HFFc6 (cell line): ENCODE measurements at regions not wholly inside any gene's neighbourhood (a gene's known extent, or its start where the extent isn't known, plus 50 kb on each side); places are given as distances from the start of the nearest gene placed in this dataset.

Experiments
- DNase-seq: peaks from one replicate; pipeline ENCODE4 v3.0.0-alpha.2; 2018
- H3K27ac Mint-ChIP-seq: 2 replicates; pipeline ENCODE4 v1.8.0; 2020; ENCODE audit warnings: mild to moderate bottlenecking, mixed read lengths
- H3K27me3 Mint-ChIP-seq: 2 replicates; pipeline ENCODE4 v1.8.0; 2021; ENCODE audit warnings: mild to moderate bottlenecking, moderate library complexity, mixed read lengths; ENCODE audit not compliant: insufficient read depth
- H3K36me3 Mint-ChIP-seq: 2 replicates; pipeline ENCODE4 v1.8.0; 2021; ENCODE audit warnings: low read depth, mixed read lengths
- H3K4me1 Mint-ChIP-seq: 2 replicates; pipeline ENCODE4 v1.8.0; 2020; ENCODE audit warnings: low read depth, mixed read lengths
- H3K4me3 Mint-ChIP-seq: 2 replicates; pipeline ENCODE4 v1.8.0; 2020; ENCODE audit warnings: mild to moderate bottlenecking, moderate library complexity, mixed read lengths
- H3K9me3 Mint-ChIP-seq: 2 replicates; pipeline ENCODE4 v1.8.0; 2020; ENCODE audit warnings: mild to moderate bottlenecking, mixed read lengths
- CTCF ChIP-seq: fragments of 200-600 bp; sonication (generic); IDR thresholded peaks from 2 replicates; pipeline ENCODE4 v1.5.0; 2021; ENCODE audit warnings: antibody characterized with exemption, mild to moderate bottlenecking

GRCh38 chr3:177553012-177553411 is 355.7 kb upstream of the TBL1XR1 start:
- H3K4me1 Mint-ChIP-seq: peaks cover 9% of the 10 kb centered on the region; the same call in 1 of the 2 replicates
- DNase-seq: no peak
- H3K27ac Mint-ChIP-seq: no peak overlapping the region
- peaks cover 5% of the 10 kb centered on the region for H3K27me3 Mint-ChIP-seq
- no peaks in the 10 kb centered on the region for H3K36me3 Mint-ChIP-seq
- no peaks in the 10 kb centered on the region for H3K9me3 Mint-ChIP-seq
- TF ChIP-seq CTCF: no peak
- no peak overlapping the region for H3K4me3 Mint-ChIP-seq

- no peak for TF ChIP-seq CTCF
- Mint-ChIP-seq H3K27ac (no peak overlapping the region), H3K36me3 (no peaks in the 10 kb centered on the region), H3K4me1 (peaks cover 9% of the 10 kb centered on the region; the same call in 1 of the 2 replicates), H3K27me3 (peaks cover 5% of the 10 kb centered on the region), H3K4me3 (no peak overlapping the region), H3K9me3 (no peaks in the 10 kb centered on the region)
- DNase-seq: no peak
Measured at GRCh38 chr3:177553579-177553978, 356.3 kb upstream of the TBL1XR1 start.

GRCh38 chr3:177554895-177555759 is 357.8 kb upstream of the TBL1XR1 start:
- no peak for TF ChIP-seq CTCF
- Mint-ChIP-seq H3K9me3 (no peaks in the 10 kb centered on the region), H3K27ac (no peak overlapping the region)

GRCh38 chr3:177557548-177557947 is 360.3 kb upstream of the TBL1XR1 start:
- Mint-ChIP-seq H3K4me3 (no peak overlapping the region), H3K36me3 (no peaks in the 10 kb centered on the region), H3K27me3 (no peaks in the 10 kb centered on the region; the same call in 1 of the 2 replicates), H3K9me3 (no peaks in the 10 kb centered on the region), H3K27ac (no peak overlapping the region), H3K4me1 (peaks cover 9% of the 10 kb centered on the region; the same call in 1 of the 2 replicates)
- no peak for TF ChIP-seq CTCF
- DNase-seq: no peak

More at GRCh38 chr3:177554895-177555759, 357.8 kb upstream of the TBL1XR1 start:
- H3K4me1 Mint-ChIP-seq: peaks cover 9% of the 10 kb centered on the region; the same call in 1 of the 2 replicates
- no peak for DNase-seq
- peaks cover 5% of the 10 kb centered on the region for H3K27me3 Mint-ChIP-seq
- H3K36me3 Mint-ChIP-seq: no peaks in the 10 kb centered on the region
- H3K4me3 Mint-ChIP-seq: no peak overlapping the region

- no peaks in the 10 kb centered on the region for H3K9me3 Mint-ChIP-seq
- no peak overlapping the region for H3K27ac Mint-ChIP-seq
- no peak for DNase-seq
- TF ChIP-seq CTCF: no peak
- H3K4me1 Mint-ChIP-seq: no peaks in the 10 kb centered on the region
- no peaks in the 10 kb centered on the region for H3K36me3 Mint-ChIP-seq
- no peak overlapping the region for H3K4me3 Mint-ChIP-seq
- no peaks in the 10 kb centered on the region; the same call in 1 of the 2 replicates for H3K27me3 Mint-ChIP-seq
Measured at GRCh38 chr3:177561365-177561764, 364.1 kb upstream of the TBL1XR1 start.
